Body of pancreas (tissue), 4 donors: ENCODE measurements at regions not wholly inside any gene's neighbourhood (a gene's known extent, or its start where the extent isn't known, plus 50 kb on each side); places are given as distances from the start of the nearest gene placed in this dataset.

Source experiments
- POLR2A ChIP-seq, 3 donors: fragments of 450-650 bp; IDR thresholded peaks; one replicate each; pipeline ENCODE4 v1.6.1; 2016; ENCODE audit warnings: antibody characterized with exemption in 3 of 3, mild to moderate bottlenecking in 2 of 3
- TF ChIP-seq, protein P1 (sequence below), 7 experiments: fragments of 450-650 bp in 4 of 7; fragments of 200-600 bp in 3 of 7; sonication (generic) in 3 of 7; IDR thresholded peaks; one replicate each; pipeline ENCODE4 v1.5.1; 2016 to 2019; ENCODE audit warnings: antibody characterized with exemption in 7 of 7

DNA sequence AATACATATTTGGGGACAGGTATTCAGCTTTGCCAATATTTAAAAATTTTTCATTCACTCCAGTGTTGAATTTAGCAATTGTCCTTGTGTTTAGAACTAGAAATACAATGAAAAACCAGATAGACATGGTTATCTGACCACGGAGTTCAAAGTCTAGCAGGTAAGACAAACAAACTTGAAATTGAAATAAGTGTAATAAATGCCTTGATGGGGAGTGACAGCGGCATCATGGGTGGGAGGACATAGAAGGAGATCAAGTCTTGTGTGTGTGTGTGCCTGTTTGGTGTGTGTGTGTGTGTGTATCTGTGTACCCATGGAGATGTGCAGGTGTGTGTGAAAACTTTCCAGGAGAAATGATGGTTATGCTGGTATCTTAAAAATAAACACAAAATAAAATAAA is 750.0 kb upstream of the CITED2 start:
- TF ChIP-seq, protein P1, sequence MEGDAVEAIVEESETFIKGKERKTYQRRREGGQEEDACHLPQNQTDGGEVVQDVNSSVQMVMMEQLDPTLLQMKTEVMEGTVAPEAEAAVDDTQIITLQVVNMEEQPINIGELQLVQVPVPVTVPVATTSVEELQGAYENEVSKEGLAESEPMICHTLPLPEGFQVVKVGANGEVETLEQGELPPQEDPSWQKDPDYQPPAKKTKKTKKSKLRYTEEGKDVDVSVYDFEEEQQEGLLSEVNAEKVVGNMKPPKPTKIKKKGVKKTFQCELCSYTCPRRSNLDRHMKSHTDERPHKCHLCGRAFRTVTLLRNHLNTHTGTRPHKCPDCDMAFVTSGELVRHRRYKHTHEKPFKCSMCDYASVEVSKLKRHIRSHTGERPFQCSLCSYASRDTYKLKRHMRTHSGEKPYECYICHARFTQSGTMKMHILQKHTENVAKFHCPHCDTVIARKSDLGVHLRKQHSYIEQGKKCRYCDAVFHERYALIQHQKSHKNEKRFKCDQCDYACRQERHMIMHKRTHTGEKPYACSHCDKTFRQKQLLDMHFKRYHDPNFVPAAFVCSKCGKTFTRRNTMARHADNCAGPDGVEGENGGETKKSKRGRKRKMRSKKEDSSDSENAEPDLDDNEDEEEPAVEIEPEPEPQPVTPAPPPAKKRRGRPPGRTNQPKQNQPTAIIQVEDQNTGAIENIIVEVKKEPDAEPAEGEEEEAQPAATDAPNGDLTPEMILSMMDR (IDR thresholded peaks at IDR 0.05): peak in 1 of 7 experiments; percentile 6
- no peak for TF ChIP-seq POLR2A (IDR thresholded peaks at IDR 0.05)
